HG02642 (cell line): ENCODE measurements at regions not wholly inside any gene's neighbourhood (a gene's known extent, or its start where the extent isn't known, plus 50 kb on each side); places are given as distances from the start of the nearest gene placed in this dataset.
"Not testable (repeated sequence)": the region's sequence is repeated elsewhere in the genome, so short reads cannot be mapped to it uniquely, and the experiment has no call there.

Experiments
- ATAC-seq: cut with Tn5 transposase; IDR thresholded peaks from one replicate; pipeline ENCODE4 v1.9.1; 2021; ENCODE audit warnings: mild to moderate bottlenecking; ENCODE audit not compliant: unreplicated experiment, poor library complexity

DNA sequence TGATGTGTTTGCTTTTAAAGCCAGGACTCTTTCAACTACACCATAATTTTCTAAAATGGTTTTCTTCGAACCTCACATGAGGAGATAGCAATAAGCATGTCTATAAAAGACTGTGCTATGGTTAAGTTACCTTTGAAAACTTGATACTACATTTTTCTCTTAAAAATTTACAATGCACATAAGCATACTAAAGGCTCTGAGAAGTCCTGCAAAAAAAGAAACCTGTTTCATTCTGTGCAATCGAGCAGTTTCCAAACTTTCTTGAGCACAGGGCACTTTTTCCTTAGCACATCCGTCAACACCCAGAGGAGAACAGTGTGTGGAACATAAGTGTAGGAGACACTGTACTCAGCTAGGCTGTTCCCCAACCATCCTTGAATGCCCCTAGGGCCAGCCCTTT, 144.1 kb upstream of the ARHGAP20 start:
- ATAC-seq, result no peak

DNA sequence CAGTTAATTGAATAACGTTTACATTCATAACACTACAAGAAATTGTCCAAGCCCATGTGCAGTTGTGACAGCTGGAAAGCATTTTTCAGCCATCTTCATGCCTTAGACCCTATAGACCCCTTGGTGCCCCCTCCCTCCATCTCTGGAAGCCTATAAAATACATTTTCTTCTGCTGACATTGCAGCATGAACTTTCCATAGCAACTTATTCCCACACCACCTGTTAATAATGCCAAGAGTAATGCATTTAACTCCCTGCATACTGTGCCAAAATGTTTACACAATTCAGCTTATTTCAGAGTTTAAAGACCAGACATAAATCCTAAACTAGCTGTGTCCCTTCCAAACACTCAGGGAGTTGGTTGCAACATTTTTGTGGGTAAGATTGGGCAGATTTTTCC, 143.0 kb upstream of the ARHGAP20 start:
- ATAC-seq, result no peak

DNA sequence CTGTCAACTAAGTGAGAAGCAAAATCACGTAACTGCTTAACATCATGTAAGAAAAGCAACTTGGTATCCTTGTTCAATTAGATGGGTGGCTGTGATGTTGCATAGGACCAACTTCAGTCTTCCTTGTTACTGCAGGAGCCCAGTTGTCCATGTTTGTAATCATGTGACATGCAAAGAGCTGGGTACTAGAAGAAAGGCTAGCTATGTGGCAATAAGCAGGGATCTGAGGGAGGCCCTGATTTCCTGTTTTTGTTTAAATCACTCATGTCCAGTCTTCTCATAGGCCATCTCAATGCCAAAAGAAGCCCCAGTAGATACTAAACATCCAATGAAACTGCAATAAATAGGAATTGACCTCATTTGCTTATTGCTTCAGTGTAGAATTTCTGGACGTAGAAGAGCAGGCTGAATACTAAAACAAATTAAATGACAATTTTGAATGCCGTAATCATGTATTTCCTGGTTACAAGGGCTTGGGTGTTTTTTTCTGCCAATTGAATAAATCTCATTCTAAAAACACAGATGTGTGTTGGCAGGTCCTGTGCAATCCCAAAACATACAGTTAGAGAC, 140.8 kb upstream of the ARHGAP20 start:
- ATAC-seq, result no peak

DNA sequence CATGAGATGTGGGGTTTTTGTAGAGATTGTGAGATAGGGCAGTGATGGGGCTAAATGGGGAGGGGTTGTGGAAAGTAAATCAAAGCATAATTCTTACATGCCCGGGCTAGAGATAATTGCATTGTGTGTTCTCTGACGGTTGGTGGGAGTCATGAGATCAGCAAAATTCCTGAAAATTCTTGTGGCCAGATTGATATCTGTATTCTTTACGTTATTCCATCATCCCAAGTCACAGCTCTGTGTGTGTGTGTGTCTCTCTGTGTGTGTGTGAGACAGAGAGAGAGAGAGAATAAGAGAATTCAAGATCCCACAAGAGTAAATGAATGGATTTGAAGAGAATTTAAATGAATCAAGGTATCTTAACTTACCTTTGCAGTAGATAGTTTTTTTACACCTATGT, 138.6 kb upstream of the ARHGAP20 start:
- ATAC-seq, result no peak

DNA sequence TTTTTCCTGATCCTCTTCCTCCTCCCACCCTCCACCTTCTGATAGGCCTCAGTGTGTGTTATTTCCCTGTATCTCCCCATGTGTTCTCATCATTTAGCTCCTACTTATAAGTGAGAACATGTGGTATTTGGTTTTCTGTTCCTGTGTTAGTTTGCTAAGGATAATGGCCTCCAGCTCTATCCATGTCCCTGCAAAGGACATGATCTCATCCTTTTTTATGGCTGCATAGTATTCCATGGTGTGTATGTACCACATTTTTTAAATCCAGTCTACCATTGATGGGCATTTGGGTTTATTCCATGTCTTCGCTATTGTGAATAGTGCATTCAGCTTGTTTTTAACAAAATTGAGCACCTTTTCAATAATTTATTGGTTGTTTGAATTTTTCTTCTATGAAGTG, 130.8 kb upstream of the ARHGAP20 start:
- not testable (repeated sequence) for ATAC-seq

DNA sequence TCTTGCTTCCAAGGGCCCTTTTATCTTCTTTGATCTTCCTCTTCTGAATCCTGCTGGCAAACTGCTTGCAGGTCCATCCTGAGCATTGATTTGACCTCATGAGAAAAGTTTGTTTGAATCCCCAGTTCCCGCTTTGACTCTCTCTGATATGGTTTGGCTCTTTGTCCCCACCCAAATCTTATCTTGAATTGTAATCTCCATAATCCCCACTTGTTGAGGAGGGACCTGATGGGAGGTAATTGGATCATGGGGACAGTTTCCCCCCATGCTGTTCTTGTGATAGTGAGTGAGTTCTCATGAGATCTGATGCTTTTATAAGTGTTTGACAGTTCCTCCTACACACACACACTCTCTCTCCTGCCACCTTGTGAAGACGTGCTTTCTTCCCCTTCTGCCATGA, 126.6 kb upstream of the ARHGAP20 start:
- no peak for ATAC-seq

DNA sequence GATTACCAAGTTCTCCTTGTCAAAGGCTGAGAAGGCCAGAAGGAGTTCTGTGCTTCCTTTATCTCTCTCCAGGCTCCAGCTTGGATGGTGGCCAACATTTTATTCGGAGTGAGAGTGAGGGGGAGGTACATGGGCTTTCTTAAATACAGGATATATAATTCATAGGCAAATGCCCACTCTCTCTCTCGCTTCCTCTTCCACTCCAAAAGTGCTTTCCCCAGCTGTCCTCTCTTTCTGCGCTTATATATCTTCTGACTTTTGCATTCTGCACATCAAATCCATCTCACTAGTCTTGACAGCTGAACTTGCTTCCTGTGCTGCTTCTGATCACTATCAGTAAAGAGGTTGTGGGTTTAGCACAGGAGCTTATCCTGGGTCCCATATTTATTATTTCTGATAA, 125.4 kb upstream of the ARHGAP20 start:
- ATAC-seq, result no peak

DNA sequence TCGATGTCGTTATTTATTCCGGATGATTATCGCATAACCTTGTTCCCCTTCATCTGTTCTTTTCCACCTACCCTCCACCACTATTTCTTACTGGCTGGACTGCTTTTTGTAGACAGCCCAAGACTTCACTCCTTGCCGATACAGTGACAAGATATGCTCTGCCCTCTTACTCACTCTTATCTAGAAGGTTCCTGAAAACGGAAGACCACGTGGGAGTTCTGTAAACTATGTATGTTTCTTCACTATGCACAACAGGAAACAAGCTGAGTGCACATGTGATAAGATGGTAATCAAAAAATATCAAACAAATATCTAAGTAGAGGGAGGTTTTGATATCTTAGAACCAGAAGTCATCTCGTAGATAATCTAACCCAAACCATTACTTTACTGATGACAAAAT, 122.9 kb upstream of the ARHGAP20 start:
- ATAC-seq, result no peak

DNA sequence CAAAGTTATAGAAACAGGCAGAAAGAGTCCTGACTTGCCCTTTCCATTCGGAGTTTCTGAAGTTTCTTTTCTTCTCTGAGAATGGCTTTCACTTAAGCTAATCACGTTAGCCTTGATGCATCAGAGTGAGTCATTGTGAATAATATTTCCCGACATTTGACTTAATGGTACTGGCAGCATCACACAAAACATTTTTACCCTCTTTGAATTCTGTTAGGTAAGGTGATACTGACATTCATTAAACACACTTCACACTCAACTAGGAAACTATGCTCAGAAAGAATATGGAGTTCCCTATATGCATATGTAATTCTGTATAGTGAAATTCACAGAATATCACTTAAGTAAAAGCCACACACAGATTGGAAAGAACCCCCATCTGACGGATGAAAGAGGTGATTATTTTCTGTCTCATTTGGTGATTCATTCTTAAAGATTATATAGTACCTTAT, 120.8 kb upstream of the ARHGAP20 start:
- ATAC-seq, result no peak

DNA sequence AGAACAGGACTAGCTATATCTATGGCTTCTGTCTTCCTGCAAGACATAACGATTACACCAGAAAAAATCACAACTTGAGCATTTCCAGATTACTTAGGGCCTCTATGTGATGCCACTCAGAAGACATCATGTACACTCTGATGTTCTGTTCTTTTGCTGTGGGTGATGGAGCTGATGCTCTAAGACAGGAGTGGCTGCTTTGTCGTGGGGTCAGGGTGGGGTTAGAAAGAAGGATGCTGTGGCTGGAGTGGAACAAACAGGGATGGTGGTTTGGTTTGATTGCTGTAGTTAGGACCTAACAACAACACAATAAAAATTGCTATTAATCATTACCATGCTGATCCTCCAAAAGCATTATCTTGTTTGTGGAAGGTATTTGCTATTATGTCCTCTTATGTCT, 120.3 kb upstream of the ARHGAP20 start:
- ATAC-seq, result no peak

DNA sequence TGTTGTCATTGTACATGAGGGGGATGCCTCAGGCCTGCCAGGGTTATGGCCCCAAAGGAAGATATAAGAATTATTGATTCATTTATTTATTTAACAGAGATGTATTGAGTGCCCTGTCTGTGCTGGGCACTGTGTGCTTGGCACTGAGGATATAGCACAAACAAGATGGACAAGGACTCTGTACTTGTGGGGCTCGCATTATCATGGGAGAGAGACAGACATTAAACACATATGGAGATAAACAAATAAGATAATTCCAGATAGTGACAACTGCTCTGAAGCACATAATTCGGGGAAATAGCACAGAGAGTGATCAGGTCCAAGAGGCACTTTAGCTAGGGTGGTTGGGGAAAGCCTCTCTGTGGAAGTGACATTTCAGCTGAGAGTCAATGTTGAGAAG, 119.8 kb upstream of the ARHGAP20 start:
- no peak for ATAC-seq

DNA sequence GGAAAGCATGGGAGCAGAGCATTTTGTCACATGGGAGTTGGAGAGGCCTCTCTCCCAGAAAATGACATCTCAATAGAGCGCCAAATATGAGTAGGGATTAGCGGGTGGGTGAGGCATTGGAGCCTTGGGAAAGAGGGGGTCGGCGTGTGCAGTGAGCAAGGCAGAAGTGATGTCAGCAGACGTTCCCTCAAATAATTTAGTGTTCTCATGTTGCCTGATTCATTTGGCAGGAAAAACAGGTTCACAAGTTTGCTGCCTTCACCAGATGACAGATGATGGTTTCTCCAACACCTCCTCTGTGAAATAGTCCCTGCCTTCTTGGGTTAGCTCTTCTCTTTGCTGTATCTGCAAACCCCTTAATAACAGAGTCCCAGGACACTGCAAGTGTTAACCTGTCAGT, 118.5 kb upstream of the ARHGAP20 start:
- no peak for ATAC-seq

DNA sequence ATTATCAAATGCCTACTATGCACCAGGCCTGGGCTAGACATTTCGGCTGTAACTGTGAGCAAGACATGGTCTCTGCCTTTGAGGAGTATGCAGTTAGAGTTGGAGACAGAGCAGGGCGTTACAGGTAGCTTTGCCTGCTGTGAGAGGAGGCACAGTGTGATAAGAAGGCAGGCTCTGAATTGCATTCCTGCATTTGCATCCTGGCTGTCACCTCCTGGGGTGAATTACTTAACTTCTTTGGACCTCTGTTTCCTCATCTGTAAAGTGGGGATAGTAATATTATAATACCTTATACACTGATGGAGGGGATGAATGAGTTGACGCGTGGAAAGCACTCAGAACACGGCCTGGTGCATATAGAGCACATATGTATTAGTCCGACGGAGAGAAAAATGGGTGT, 118.1 kb upstream of the ARHGAP20 start:
- ATAC-seq, result no peak

DNA sequence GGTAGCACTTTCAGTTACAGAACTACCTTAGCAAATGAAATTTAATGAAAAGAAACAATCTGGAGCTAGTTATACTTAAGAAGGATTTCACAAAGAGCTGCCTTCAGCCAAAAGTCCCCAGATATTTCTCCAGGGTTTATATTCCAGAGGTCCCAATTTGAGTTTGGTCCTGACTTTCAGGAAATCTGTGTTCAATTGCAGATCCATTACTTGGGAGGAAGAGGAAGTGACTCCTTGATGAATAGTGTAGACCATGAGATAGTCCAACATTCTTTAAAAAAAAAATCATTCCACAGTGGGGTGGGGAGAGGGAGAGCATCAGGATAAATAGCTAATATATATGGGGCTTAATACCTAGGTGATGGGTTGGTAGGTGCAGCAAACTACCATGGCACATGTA, 117.6 kb upstream of the ARHGAP20 start:
- ATAC-seq, result no peak

DNA sequence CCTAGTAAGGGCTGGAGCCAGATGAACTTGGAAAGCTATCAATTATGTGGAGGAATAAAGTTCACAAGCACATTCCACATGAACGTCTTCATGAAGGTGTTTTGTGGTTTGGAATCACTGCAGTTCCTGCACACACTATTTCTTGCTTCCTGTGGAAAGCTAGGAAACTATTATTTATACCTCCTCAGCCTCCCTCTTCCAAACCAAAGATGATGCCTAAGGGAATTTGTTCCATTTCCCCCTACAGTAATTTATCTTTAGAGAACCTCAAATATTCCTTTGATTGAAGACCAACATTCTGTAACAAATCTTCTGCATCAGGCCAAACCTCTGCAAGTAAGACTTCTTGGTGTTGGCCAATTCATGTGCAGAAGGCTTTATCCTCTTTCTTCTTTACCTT, 115.8 kb upstream of the ARHGAP20 start:
- ATAC-seq, result no peak

DNA sequence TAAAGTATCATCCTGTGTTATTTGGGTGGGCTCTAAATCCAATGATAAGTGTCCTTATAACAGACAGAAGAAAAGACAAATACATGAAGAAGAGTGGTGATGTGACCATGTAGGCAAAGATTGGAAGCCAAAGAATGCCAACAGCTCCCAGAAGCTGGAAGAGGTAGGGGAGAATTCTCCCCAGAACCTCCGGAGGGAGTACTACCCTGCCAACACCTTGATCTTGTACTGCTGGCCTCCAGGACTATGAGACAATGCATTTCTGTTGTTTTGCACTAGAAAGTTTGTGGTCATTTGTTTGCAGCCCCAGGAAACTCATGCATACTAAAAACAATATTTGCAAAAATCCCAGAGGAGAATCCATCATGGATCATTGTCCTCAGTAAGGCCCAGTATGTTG, 115.0 kb upstream of the ARHGAP20 start:
- no peak for ATAC-seq

DNA sequence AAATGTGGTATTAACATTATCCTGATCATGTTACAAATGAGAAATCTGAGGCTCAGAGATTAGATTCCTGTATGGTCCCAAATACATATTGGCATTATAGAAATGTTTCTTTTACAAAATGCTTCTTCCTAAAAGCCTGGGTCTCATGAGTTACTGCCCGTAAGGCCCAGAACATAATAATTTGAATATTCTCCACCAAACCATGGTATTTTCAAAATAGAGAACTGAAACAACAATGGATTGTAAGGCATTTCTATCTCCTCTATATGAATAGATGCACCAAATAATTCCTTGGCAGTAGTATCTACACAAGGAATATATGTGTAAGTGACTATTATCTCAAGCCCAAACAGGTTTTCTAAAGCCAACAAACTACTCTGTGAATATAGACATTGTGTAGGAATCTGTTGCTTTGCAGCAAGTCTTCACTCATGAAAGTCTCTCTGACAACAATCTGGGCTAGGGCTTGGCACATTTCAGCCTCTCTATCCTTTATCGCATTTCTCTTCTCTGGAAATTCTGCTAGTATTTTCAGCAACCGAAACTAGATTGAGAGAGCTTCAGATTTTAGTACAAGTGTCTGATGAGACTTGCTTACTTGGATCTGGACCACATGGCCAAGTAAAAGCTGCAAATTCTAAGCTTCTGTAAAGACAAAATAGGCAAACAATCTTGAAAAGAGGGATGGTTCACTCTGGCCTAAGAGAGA, 112.8 kb upstream of the ARHGAP20 start:
- ATAC-seq, result no peak

DNA sequence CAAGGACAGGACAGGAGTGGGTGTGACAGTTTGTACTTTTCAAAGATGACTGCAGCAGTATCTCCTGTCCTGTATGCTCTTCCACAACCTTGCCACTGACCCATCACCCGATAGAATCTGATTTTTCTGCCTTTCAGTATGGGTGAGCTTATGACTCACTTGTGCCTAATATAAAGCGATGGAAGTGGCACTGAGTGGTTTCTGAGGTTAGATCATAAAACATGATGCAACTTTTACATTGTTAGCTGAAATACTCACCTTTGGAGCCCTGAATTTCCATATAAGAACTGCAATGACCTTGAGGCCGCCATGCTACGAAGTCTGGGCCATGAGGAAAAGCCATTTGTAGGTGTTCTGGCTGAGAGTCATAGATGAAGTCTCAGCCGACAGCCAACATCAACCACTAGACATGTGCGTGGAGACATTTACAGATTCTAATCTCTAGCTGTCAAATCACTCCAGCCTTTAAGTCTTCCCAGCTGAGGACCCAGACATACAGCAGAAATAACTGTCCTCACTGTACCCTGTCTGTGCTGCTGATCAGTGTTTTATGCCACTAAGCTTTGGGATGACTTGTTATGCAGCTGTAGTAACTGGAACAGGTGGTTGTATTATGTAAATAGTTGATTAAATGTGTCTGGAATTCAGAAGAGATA, 105.9 kb upstream of the ARHGAP20 start:
- ATAC-seq, result no peak

DNA sequence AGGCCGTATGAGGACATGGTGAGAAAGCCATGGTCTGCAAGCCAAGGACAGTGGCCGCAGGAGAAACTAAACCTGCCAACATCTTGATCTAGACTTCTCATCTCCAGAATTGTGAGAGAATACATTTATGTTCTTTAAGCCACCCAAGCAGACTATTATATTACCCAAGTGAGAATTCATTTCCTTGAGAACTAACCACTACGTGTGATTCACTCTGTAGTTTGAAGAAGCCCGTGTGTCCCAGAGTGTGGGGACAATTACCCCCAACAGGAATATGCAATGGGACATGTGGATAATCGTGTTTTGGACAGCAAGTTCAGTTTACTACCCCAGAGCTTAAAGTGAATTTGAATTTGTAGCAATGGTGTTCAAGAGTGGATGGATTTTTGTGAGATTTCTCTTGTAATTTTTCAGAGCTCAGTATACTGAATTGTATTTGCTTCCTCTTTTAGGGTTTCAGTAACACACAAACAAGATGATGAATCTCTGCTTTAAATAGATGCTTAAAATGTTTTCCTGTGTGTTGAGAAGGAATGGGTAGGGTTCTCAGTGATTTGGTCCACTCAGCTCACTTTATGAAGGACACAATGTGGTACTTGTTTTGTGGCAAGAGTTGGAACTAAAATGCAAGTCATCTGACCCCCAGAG, 100.0 kb upstream of the ARHGAP20 start:
- ATAC-seq, result no peak

DNA sequence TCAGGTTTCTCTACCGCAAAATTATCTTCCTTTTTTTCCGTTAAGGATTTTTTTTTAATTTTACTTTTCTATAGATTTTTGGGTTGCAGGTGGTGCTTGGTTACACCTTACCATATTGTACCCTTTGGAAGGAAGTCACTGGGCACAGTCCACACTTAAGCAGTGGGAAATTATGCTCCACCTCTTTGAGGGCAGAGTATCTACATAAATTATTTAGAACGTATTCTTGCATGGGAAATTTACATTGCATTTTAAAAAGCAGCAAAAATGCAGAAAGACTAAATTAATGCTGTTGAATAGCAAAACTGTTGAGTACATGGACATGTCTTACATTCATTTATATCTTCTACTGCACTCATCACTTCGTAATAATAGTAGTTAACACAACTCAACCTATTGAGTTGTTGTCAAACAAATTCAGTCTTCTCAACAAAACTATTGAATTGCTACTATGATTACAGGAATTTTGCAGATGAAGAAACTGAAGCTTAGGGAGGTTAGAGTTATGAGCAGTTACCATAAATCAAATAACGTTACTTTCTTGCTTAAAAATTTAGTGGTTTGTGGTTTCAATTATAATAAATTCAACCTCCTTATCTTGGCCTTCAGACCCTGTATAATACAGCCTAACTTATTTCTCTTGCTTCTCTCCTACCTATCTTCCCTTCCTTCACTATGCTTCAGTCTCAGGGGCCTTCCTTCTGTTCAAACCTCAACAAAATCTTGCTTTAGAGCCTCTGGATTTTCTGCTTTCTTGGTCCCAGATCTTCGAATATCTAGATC, 97.4 kb upstream of the ARHGAP20 start:
- ATAC-seq, result no peak

DNA sequence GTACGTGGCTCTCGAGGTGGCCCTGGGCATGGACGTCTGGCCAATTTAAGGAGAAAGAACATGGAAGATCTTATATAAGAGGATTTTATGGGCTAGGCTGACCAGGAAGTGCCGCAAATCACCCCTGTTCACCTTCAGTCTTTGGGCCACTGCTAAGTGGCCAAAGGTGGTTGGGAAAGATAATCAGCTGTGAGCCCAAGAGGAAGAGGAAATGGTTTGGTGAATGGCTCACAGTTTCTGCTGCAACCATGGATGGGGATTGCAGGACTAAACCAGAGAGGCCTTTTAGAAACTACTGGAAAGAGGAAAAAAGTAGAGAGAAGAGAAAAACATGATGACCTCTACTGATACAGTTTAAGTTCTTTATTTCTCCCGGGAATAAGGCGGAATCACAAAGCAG, 96.0 kb upstream of the ARHGAP20 start:
- no peak for ATAC-seq
